Esophagus muscularis mucosa (tissue), 4 donors: ENCODE measurements at regions not wholly inside any gene's neighbourhood (a gene's known extent, or its start where the extent isn't known, plus 50 kb on each side); places are given as distances from the start of the nearest gene placed in this dataset.
A peak's percentile ranks its signal among the peaks of the same experiment; 100 is the strongest.

Experiments
- CTCF ChIP-seq, 3 experiments: fragments of 200-600 bp in 2 of 3; fragments of 450-650 bp in 1 of 3; sonication (generic) in 2 of 3; IDR thresholded peaks; one replicate each; pipeline ENCODE4 v1.5.1; 2017 to 2019; ENCODE audit warnings: antibody characterized with exemption in 3 of 3, mild to moderate bottlenecking in 2 of 3, moderate library complexity in 1 of 3
- EP300 ChIP-seq: sonication (generic); formaldehyde crosslinking; IDR thresholded peaks from one replicate; pipeline ENCODE4 v1.6.1; 2017; ENCODE audit warnings: antibody characterized with exemption
- POLR2A ChIP-seq: fragments of 450-650 bp; IDR thresholded peaks from one replicate; pipeline ENCODE4 v1.6.1; 2017; ENCODE audit warnings: antibody characterized with exemption, moderate library complexity, mild to moderate bottlenecking, low read depth

GRCh38 chr1:60425528-60425927 lies 352.0 kb upstream of the C1orf87 start:
- TF ChIP-seq CTCF (IDR thresholded peaks at IDR 0.05): peak in 1 of 3 experiments; percentile 4
- no peak for TF ChIP-seq POLR2A
- TF ChIP-seq EP300: no peak
